NOMO-1 treated with dmso at 0.1 percent for 144 hours (cell line): ENCODE measurements at regions not wholly inside any gene's neighbourhood (a gene's known extent, or its start where the extent isn't known, plus 50 kb on each side); places are given as distances from the start of the nearest gene placed in this dataset.

Source experiments
- DNase-seq: peaks from one replicate; lab custom pipeline; 2025; ENCODE audit not compliant: unreplicated experiment; lab: John Stamatoyannopoulos, UW

DNA sequence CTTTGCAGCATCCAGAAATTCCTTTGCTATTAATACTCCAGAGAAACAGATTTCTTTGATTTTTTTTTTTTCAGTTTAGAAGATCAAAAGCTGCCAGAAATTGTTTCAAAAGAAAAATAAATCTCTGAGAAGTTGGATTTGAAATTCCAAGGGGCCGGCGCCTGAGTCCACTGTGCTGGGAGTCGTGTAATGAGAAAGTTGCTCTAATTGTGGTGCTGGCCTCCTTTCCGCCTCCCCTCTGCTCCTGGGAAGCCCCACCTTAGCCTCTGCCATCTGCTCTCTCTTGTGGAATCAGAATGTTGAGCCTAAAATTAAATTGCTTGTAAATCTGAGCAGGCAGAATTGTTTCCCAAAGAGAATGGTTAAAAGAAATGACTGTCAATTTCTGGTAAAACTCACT, 93.3 kb downstream of the EMX2 start:
- DNase-seq = no peak

DNA sequence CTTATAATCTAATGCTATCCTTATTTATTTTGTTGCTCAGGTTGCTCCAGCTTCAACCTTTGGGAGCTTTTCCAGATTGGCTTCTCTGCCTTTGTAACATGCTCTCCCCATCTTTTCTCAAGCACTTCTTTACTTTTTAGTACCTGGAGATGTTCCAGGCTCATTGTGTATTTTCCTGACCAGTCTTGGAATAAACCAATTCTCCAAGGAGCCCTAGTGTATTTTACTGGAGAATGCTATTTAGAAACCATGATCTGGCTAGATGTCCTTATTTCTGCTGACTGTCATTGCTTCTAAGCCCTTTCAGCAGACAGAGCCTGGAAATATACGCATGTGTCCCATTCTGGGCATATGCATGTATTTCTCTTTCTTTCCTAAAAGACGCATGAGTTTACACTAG, 95.7 kb downstream of the EMX2 start:
- no peak for DNase-seq

DNA sequence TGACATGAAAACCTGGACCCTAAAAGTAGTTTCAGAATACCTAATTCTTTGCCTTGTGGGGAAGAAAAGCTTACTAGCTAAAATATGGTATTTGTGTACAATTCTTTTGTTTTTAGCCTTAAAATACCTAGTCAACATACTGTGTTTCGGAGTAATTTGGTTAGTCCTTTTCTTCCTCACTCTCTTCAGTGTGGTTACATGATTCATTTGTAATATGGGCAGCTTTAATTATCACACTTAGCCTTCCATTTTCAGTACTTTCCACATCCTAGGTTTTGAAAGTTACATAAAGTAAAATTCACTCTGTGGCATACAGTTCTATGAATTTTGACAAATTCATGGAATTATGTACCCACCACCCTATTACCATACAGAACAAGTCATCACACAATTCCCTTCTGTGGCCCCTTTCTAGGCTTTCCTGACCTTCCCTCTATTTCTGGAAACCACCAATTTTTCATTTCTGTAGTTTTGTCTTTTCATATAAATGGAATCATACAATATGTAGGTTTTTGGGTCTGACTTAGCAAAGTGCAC, 96.2 kb downstream of the EMX2 start:
- no peak for DNase-seq

DNA sequence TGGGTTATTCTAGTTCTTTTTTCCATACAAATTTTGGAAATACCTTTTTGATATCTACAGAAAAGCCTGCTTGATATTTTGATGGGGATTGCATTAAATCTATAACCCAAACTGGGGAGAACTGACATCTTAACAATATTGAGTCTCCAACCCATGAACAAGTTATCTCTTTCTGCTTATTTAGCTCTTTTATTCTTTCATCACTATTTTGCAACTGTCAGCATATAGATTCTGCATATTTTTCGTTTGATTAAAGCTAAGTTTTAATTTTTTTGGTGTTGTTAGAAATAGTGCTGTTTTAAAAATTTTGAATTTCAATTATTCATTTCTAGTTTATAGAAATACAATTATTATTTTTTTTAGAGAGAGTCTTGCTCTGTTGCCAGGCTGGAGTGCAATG, 97.9 kb downstream of the EMX2 start:
- DNase-seq = no peak

DNA sequence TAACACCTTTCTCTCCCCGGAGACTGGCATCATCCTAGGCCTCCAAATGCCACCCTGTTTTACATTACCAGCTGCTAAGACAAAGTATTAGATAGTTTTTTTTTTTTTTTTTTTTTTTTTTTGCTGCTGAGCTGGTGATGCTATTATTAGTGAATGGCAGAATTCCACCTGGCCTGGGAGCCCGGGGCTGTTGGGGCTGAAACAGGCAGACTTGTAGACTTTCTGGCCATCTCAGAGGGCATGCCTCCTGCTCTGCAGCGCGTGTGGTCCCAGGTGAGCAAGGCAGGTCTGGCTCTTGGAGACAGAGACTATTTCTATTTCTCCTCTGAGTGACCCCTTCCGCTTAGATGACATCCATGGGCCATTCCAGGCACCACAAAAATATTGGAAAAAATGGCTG, 104.2 kb downstream of the EMX2 start:
- no peak for DNase-seq

DNA sequence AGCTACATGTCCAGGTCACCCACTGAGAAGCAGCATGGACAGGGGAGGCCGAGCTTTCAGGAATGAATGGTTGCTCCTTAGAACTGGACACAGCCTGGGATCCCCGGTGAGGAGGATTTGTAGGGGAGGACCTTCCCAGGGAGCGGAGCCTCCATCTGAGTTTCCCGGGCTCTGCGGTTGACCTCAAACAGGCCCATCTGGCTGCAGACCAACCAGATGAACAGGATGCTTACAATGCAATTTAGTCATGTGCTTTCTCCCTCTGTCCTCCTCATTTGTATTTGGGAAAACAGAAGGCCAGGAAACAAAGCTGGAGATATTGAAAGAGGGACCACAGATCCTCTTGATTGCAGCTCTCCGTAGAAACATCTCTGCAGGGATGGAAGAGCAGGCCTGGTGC, 104.8 kb downstream of the EMX2 start:
- no peak for DNase-seq

DNA sequence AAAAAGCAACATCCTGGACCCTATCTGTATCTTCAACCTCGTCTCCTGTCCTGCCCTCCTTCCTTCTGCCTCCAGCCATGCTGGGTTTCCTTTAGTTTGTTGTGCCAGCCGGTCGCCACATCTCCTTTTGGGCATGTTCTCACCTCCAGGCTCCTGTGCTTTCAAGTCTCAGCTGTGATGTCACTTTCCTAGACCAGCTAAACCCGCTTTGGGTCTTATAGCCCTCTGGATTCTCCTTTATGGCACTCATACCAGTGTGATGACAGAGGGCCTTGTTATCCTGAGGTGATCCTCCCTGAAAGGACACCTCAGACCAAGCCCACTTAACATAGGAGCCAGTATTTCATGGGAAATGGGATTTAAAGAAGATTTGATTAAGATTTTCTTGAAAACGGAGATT, 108.6 kb downstream of the EMX2 start:
- no peak for DNase-seq

DNA sequence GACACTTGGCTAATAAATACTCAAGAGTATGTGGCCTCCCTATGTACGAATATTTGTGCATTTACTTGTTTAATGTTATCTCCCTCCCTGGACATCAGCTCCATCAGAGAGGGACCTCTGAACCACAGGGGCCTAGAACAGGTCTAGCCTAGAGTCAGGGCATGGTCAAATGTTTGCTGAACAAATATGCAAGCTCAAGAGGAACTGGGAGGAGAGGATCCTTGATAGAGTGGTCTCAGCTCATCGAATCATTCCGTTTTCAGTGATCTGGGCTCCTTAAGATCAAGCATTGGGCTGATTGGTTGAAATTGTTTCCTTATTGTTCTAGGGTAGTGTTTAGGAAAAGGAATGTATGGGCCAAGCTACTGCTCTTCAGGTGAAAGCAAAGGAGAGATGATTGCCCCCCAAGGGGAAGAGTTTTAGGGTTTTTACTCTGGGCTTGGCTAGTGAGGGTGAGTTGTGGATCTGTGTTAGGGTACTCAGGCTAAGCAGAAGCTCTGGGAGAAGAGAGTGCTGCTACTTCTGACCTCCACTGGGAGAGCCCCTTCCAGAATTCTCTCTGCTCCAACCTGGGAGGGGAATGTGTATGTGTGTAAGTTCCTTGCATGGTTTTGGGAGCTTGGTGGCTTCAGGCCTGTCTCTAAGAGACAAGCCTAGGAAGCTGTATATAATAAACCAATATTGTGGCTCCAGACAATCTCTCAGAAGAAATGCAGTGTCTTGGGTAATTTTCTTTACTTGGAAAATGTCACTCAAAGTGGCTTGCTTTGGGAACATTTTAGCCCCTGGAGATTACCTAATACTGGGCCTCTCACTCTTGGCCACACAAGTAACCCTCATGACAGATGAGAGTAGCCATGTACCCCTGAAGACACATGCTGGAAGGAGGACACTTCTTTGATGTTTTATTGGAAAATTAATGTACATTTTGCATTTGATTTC, 110.0 kb downstream of the EMX2 start:
- DNase-seq = no peak

DNA sequence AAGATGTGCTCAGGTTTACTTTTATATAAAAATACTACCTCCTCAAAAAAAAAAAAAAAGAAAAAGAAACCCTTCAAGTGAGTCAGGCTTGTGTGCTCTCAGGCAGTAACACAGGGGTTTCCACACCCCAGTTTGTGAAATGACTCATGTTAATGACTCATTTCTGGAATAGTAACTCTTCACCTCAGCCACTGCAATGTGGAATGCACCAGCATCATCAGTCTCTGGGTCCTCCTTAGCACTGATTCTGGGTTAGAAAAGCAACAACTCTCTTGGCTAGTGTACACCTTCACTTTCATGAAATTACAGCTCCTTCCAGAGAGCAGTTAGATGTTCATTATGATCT, 110.6 kb downstream of the EMX2 start:
- no peak for DNase-seq

DNA sequence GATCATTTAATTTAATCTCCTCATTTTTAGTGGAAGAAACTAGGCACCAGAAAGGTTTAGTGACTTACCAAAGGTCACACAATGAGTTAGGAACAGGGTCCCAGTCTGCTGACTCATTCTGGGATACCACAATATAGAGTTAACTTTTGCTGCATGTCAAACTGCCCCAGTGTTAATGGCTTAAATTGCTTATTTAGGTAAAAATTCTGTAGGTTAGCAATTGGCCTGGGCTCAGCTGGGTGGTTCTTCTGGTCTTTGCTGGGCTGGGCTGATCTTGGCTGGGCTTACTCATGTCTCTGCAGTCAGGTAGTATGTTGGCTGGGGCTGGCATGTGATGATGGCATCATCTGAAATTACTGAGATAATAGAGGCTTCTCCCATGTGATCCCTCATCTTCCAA, 111.6 kb downstream of the EMX2 start:
- DNase-seq = no peak

DNA sequence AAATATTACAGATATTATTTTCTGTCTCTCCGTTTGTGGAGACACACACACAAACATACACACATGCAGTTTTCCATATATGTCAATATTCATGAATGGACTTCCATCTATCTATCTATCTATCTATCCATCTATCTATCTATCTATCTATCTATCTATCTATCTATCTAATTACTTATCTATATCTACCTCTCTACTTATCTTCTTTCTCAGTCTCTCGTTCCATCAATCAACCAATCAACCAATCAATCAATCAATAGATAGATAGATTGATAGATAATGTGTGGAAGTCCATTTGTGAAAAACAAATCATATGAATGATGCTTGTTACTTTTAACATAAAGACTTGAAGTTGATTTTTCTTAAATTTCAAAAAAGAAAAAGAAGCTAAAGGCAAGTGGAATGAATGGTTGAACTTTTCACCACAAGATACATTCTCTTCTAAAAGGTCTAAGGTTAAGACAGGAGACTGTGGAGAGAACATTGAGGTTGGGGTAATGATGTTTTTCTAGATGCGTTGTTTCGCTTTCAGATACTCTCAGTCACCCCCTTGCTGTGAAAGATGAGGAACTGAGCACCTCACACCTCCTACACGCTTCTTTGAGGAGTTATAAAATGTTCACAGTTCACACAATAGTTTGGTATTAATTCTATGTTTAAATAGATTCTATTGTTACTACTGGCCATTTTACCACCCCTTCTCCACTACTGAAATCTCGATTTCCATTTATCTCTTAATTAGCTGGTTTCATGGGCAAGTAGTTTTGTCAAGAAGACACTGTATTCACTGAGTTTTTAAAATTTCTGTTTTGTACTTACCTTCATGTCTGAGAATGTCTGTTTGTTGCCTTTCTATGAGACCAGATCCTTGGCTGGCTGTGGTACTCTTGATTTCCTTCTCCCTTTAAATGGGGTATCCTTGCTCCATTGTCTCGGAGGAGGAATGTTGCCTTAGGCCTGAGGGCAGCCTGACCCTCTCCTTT, 114.1 kb downstream of the EMX2 start:
- DNase-seq = no peak

DNA sequence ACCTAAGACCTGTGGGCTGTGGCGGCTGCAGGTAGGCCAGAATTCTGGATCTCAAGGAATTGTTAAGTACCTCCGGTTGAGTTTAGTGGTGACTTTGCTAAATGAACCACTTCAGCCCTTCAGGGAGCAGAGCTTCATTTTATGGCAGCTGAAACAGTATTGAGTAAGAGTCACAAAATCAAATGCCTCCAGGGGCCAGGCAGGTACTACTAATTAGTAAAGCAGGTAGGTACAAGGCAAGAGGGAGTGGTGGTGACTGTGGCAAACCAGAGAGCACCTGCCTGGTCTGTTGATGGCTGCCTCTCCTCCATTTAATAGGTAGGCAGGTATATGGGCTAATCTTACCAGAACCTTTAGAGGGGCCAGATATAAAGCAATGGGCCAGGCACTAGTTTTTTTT, 118.8 kb downstream of the EMX2 start:
- DNase-seq = no peak

DNA sequence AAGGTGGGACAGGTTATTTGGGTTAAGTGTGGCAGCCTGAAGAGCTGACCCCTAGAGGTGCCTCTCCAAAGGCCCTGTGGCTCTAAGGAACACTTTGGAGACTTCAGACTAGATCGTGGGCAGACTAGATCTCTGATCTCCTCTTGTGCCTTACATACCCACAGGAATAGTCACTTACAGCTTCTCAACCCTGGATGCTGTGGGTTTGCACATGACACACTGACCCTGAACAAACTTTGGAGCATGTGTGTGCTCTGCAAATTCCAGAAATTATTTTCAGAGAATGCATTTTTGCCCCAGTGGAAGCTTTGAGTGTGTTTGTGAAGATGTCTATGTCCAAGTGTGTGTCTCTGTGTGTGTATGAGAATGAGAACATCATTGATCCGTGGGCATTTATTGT, 119.6 kb downstream of the EMX2 start:
- DNase-seq = no peak

DNA sequence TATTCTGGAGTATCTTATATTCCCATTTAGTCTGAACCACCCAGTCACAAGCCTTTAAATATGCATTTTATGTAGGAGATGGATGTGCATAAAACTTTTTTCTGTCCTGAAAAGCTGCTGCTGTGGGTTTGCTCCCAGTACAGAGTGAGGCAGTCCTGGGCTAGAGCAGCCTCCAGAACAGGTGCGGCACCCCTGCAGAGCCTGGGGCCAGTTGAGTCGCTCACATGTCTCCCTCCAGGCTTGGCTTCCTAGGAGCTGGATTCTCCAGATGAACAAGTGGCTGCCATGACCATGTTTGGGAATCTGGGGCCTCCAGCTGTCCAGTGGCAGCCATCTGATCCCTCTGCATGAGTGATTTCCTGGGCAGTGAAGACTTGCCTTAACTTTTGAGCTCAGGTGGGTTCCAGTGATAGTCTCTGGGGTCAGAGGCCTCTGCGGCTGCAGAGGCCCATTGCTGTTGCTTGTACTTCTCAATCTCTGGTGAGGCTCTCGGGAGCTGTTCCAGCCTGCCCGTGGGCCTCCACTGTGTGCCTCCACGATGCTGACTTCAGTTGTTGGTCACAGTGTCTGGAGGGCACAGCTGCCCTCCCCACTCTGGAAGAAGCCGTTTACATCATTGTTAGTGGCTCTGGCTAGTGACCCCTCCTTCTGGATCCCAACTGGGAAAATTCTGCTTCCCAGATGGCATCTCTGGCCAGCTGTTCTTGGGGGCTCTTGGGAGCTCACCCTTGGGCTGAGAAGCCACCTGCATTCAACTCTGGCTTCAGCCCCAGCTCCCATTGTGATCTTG, 120.4 kb downstream of the EMX2 start:
- DNase-seq = no peak

DNA sequence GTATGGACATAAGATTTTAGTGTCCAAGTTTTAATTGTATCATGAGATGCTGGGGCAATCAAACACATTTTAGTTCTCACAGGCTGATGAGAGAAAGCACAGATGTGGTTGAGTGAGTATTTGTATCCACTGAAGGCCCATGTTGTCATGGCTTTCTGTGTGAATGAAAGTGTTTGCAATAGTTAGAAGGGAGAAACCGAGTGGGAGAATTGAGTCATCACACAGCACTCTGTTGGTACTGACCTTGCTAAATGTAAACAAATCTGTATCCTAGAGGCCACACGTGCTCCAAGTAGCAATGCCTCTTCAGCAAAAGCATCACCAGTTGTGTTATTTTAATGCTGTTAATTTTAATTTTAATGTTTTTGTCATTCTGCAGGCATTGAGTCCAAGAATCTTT, 121.2 kb downstream of the EMX2 start:
- no peak for DNase-seq

DNA sequence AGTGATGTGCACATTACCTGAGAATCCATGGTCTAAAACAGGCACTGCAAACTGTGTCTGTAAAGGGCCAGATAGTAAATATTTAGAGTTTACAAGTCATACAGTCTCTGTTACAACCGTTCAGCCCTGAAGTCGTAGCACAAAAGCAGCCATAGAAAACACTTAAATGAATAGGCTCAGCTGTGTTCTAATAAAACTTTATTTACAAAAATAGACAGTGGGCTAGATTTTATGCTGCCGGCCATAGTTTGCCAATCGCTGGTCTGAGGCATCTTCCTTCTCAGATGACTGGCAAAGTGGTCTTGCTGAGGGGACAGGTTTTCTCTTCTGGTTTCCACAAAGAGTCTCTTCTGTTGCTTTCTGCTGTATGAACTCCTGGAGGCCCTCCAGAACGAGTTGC, 121.7 kb downstream of the EMX2 start:
- no peak for DNase-seq

DNA sequence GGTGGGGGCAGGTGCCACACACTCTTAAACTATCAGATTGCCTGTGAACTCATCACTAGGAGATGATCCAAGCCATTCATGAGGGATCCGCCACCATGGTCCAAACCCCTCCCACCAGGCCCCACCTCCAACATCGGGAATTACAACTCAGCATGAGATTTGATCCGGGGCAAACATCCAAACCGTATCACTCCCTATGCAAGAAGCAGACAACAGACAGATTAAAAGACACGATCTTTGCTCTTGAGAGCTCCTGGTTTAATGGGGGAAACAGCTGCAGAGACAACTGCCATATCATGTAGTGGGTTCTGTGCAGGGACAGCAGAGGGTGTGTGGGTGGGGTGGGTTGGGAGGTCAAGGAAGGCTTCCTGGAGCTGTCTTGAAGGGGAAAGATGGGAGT, 123.6 kb downstream of the EMX2 start:
- DNase-seq = no peak

DNA sequence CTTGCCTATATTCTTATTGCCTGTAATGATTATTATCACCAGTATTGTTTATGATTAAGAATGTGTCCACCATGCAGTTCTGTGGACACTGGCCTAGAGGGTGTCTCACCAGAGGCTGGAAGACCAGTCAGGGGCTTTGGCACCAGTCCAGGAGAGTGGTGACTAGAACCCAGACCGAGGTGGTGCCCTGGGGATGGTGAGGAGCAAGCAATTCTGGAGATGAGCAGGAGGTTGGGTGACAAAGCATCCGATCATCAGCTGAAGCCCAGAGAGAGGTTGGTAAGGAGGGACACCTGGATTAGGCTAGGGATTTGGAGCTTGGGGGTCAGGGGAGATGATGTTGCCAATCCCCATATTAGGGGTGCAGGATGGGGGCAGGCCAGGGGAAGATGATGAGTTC, 124.4 kb downstream of the EMX2 start:
- no peak for DNase-seq

DNA sequence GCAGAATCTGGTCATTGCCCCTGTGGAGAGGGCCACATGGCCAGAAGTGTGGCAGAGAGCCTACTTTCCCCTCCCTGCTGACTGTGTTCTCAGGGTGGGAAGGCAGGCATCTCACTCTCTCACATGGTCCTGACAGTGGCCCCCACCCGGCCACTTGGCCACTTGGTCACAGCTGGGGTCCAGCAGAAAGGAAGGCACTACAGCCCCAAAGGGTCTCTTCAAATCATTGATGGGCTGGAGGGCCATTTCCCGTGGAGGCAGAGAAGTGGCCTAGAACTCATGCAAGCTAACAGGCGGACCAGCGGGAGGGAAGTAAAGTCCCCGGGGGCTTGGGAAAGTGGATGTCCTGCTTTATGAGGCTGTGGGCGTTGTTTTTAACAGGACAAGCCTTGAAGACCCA, 125.3 kb downstream of the EMX2 start:
- no peak for DNase-seq

DNA sequence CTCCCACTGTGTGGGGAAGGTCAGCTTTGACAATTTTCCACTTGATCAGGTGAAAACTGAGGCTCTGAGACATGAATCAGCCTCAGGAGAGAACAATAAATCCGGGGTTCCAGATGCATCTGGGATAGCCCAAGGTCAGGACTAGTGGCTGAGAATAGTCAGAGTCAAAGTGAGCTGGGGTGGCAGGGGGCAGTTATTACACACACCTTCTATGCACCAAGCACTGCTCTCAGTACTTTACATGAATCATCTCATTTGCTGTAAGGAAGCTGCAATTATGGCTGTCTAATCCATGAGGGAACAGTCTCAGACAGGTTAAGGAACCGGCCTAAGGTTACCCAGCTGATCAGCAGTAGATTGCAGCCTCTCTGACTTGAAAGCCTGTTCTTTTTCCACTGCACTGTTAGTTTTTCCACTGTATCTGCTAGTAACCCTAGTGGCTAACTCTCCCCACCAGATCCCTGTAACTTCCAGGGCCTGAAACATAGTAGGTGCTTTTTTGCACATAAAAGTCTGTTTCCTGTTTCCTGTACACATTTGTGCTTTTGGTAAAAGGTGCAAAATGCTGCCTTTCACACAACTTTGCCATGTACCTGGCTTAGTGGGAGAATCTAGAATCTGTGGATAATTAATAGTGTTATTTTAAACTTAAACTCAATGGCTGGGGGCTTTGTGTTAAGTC, 125.9 kb downstream of the EMX2 start:
- DNase-seq = no peak
